GM20431 (cell line): ENCODE measurements at regions not wholly inside any gene's neighbourhood (a gene's known extent, or its start where the extent isn't known, plus 50 kb on each side); places are given as distances from the start of the nearest gene placed in this dataset.
"Not testable (repeated sequence)": the region's sequence is repeated elsewhere in the genome, so short reads cannot be mapped to it uniquely, and the experiment has no call there.

Experiments used
- in situ Hi-C: fragments of 300-500 bp; cut with MseI, MboI; formaldehyde crosslinking; loops from one replicate; pipeline ENCODE4 v1.15.0; 2020; ENCODE audit warnings: low sequenced_read_pairs; ENCODE audit not compliant: unreplicated experiment

DNA sequence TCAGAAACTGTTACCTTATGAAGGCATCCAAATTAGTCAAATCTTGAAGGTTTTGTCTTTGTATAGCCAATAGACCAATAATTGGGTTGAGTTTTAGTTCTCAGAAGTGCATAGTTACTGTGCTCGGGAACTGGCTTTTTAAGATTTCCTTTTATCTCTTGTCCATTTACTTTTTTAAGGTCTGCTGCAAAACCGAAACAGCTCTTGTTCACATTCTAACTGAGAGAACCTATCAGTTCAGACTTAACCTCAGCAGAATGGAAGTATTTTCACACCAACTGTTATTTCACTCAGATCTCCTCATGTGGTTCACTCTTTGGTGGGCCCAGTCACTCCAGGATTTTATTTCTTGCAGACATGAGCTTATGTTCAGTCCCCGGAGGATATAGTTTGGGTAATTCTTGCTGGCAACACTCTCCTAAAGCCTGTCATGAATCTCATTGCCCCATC, 55.5 kb downstream of the TPBG start:
- in situ Hi-C loops: no loop called here

DNA sequence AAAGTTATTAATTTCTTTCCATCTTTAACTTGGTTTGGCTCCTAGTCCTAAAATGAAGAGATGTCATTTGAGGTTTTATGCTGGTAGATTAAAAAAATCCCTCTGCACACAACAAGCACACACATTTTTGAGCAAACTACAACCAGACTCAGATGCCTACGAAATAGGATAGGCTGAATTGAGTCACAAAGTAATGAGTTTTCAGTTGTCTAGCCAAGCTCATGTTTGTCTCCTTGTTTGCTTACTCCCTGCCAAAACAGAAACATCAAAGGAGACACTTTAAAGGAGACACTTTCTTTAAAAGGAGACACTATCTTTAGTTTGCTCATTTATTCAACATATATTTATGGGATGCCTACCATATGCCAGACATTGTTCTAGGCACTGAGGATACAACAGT, 56.2 kb downstream of the TPBG start:
- in situ Hi-C loops: no loop called here

DNA sequence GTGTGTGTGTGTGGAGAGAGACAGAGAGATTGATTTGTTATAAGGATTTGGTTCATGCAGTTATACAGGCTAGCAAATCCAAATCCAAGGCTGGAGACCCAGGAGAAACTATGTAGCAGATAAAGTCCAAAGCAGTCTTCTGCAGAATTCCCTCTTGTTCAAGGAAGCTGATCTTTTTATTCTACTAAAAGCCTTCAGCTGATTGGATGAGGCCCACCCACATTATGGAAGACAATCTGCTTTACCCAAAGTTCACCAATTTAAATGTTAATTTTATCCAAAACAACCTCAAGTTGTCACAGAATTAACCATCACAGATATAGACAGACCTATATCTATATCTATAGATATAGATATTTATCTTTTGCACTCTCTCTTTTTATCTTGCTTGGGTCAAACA, 67.0 kb downstream of the TPBG start:
- in situ Hi-C loops: no loop called here

DNA sequence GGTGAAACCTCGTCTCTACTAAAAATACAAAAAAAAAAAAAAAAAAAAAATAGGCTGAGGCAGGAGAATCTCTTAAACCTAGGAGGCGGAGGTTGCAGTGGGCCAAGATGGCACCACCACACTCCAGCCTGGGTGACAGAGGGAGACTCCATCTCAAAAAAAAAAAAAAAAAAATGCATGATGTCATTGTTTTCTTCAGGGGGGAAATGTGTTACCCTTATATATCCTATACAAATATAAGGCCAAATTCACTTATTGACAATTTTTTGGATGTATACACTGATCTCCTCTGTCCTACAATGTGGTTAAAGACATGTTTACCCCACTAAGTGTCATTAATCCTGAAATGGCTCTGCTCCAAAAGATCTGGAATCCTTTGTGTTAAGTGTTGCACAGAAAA, 73.1 kb downstream of the TPBG start:
- in situ Hi-C loops: no loop called here

DNA sequence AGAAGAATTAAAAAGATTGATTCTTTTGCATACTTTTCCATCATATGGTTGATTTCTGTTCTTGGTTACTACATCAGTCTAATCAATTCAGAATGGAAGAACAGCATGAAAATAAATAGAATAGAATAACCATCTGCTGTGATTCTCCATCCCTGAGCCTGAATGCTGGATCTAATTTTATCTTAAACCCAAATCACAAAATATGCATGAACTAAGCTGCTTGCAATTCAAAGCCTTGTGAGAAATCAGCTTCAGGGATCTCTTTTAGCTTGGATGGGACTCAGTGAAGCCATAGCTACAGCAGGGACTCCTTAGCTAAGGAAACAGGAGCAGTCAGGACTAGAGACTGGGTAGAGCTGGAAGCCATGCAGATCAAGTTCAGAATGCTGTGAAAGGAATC, 74.1 kb downstream of the TPBG start:
- in situ Hi-C loops: no loop called here

DNA sequence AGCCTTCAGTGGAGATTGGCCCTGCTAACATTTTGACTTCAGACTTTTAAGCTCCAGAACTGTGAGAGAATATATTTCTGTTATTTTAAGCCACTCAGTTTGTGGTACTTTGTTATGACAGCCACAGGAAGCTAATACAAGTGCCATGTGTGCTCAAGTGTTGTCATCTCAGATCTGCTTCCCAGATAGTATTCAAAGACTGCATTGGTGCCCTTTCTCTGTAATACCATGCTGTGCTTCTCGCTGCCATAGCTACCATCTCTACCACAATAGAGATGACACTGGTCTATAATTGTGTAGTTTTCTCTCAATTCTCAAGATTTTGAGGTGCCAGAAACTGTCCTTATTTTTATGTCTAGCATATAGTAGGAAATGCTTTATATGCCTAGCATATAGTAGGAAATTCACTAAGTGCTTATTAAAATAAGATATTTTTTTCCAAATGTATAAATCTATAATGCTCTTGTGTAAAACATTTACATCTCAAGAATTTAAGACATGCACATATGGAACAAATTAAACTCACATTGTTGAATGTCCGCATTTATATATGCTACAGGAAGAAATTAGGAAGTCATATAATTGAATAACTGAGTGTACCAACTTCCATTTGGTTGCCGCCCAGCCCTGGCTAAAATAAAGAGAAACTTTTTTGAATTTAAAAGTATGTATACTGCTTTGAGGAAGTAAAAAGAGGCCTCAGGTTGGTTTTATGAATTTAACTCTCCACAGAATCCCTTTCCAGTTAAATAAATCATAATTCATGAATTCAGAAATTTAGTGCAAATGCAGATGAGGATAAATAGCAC, 77.6 kb downstream of the TPBG start:
- in situ Hi-C loops: no loop called here

DNA sequence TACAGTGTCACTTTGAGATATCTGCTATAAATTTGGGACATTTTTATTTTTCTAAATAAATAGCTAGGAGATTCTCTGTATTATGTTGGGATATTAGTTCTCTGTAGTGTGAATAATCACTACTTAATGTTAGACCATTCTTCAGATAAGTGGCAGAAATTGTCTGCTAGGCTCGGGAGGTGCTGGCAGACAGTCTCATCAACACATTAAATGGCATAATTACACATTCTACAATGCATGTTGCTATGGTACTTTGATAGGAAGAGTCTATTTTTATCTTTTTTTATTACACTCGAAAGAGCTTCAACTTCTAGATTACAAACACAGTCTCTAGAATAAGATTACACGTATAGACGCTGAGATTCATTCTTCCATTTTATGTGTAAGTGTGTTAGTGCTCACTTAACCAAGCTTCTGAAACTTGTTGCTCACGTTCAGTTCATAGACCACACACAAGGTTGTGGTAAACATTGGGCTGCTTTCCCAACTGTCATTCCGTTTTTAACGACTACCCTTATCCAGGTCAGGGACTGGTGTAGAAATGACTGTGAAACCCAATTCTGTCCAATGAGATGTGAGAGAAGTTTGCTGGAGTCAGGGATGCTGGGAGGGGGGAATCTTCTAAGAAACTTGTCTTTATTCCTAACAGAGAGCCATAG, 78.6 kb downstream of the TPBG start:
- in situ Hi-C loops: no loop called here

DNA sequence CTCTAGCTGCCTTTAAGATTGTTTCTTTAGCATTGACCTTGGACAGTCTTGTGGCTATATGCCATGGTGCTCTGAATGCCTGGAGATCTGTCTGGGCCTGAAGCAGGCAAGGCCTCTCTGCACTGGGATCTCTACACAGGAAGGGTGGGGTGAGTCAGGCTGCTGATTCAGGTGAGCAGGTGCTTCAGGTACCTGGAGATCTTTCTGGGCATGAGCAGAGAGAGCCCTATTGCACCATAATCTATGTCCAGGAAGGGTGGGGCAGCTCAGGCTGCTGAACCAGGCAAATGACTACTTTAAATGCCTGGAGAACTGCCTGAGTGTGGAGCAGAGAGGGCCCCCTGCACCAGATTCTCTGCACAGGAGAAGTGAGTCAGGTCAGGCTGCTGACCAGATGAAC, 94.5 kb downstream of the TPBG start:
- in situ Hi-C loops: no loop called here

DNA sequence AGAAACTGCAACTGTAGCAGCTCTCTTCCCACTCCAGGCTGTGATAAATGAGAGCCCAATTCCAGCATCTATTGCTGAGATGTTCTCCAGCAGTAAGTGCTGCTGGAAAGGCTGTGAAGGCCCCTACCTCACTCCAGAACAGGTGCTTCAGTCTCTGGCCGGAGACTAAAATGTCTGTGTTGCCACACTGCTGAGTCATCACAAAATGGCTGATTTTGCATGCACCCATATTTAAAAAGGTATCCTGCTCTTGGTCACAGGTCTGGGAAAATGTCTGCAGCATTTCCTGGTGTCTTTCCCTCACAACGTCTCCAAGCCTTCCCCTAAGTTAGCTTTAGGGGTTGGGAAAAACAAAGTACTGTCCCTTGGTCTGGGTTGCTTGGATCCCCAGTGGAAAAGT, 95.1 kb downstream of the TPBG start:
- in situ Hi-C loops: no loop called here

DNA sequence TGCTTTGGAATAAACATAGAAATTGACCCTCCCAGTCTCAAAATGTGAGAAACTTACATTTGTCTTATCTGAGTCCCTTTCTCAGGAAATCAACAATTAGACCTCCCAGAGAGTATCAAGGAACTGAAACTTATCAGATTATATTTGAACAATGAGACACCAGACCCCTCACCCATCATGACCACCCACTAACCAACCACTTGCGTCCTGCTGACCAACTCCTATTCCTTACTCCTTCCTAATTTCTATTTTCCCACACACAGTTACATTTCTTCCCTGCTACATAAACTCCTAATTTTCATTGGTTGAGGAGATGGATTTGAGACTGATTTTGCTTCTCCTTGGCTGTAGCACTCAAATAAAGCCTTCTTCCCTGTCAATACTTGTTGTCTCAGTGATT, 97.9 kb downstream of the TPBG start:
- in situ Hi-C loops: no loop called here

DNA sequence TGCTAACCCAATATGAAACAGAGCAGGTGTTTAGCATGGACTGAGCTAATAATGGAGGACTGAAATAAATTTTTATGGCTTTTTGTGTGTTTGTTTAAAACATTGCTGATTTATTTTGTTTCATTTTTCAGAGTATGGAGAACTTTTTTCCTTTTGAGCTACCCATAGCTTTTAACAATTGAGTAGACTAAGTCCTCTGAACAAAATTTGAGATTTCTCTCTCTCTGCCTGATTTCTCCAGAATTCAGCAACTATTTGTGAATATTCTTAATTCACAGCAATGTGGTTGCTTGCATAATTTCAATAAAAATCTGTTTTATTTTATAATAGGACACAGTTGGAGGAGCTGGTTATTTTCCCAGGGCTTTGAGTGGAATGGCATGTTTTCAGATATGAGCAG, 103.7 kb downstream of the TPBG start:
- in situ Hi-C loops: no loop called here

DNA sequence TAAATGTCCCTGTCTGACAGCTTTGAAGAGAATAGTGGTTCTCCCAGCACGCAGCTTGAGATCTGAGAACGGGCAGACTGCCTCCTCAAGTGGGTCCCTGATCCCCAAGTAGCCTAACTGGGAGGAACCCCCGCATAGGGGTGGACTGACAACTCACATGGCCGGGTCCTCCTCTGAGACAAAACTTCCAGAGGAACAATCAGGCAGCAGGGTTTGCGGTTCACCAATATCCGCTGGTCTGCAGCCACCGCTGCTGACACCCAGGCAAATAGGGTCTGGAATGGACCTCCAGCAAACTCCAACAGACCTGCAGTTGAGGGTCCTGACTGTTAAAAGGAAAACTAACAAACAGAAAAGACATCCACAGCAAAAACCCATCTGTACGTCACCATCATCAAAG, 106.5 kb downstream of the TPBG start:
- in situ Hi-C loops: not testable (repeated sequence)

DNA sequence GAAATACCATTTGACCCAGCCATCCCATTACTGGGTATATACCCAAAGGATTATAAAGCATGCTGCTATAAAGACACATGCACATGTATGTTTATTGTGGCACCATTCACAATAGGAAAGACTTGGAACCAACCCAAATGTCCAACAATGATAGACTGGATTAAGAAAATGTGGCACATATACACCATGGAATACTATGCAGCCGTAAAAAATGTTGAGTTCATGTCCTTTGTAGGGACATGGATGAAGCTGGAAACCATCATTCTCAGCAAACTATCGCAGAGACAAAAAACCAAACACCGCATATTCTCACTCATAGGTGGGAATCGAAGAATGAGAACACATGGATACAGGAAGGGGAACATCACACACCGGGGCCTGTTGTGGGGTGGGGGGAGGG, 111.5 kb downstream of the TPBG start:
- in situ Hi-C loops: not testable (repeated sequence)

DNA sequence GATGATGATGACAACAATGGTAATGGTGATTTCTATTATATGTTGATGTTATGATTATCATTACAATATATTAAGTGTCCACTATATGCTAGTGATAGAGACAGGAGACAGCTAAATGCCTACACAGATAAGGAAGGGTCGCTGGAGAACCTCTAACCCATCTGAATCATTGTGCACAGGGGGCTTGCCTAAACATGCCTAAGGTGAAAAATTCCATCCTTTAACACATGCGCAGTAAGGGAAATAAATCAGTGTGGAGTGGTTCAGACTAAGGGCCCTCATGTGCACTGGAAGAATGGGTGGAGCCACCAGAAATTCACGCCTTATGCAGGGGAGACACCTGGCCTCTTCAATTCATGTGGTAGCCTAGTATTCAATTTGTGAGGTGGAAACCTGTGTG, 120.4 kb downstream of the TPBG start:
- in situ Hi-C loops: no loop called here

DNA sequence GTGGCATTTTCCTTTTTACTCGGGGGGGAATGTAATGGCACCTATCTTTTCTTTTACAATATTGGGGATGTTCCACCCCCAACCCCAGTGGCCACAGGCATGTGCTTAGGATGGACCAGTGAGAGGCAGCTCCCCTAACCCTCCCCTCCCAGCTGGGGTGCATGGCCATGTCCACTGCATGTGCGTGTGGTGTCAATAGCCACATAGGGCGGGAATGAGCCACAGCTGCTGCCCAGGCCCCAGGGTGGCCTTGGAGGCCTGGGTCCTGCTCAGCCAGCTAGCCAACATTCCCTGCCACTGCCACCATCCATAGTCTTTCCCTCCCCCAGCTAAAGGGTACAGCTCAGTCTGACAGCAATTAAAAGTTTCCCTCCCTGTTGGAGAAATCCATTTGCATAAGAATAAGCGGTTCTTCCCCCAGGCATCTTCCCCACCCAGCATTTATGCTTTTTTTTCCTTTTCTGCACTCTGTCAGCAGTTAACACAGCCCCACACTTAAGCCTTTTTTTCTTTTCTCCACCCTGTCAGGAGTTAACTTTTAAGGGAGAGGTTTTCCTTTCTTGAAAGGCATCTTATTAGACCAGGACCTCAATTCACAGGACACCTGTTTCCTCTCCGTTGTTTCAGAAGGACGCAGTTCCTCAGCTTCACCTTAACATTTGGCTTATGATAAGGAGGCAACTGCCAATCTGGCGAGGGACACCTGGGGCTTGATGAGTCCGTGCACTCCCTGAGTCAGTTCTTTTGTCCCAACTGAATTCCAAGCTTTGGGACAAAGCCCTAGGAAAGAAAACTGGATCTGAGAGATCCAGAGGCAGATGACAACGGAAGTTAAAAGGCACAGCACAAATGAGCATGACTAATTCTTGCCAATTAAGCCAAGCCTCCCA, 121.4 kb downstream of the TPBG start:
- in situ Hi-C loops: no loop called here

DNA sequence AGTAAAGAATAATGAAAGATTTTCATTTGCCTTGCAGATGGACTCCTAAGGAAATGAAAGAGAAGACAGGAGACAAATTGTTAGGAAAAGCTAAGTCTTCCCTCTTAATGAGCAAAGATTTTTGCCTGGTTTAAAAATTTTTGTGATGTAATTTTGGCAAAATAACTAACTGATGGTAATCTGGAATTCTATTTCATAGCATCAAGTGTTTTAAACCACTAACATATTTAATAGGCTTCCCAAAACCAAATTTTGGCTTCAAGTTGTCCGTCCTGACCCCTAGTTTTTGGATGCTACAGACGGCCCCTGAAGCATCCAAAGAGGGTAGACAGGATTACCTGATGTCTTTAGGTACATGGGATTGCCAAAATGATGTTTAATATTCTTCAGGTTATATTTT, 124.3 kb downstream of the TPBG start:
- in situ Hi-C loops: no loop called here

DNA sequence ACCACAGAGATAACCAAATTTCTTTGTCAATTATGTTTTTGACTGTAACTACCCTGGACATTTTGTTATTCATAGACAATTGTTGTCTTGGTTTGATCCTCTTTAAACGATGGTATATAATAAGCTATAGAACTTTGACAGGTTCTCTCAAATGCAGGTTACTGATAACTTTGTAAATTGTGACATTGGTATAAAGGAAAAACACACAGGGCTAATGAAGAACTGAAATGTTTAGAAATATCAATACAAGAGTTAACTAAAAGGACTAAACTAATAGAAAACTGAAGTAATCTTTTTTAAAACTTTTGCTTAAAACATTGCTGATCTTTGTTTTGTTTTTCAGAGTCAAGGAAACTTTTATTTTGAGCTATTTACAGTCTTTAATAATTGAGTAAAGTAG, 124.8 kb downstream of the TPBG start:
- in situ Hi-C loops: no loop called here

DNA sequence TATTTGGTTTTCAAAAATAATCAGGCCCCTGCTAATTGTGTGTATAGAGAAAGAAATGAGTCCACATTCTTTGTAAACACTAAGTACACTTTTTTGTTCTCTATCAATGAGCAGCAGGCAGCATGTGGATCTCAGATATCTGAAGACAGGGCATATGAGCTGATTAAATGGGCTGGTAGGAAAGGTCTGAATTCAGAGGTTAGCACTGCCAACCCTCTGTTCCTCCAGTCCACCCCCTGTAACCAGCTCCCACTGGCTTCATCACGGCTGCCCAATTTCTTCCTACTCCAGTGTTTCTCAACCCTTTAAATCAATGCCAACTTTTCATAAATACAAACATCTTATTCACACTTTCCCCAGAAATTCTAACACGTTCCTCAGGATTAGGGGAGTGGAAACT, 128.5 kb downstream of the TPBG start:
- in situ Hi-C loops: no loop called here

DNA sequence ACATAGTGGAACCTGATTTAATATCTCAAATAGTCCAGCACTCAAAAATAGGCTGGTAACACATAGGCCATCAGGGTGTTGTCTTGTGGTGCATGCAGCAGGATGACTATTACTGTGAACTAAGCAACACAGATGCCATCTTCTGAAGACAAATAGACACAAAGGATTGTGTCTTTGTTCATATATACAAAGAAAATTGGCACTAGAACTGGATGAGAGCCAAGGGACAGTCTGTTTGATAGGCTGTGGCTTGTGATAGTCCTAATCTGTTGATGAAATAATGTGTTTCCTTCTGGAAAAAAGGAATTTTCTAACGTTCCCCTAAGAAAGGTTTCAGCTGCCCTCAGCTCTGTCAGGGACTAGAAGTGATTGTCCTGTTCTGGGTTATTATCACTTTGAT, 129.8 kb downstream of the TPBG start:
- in situ Hi-C loops: no loop called here

DNA sequence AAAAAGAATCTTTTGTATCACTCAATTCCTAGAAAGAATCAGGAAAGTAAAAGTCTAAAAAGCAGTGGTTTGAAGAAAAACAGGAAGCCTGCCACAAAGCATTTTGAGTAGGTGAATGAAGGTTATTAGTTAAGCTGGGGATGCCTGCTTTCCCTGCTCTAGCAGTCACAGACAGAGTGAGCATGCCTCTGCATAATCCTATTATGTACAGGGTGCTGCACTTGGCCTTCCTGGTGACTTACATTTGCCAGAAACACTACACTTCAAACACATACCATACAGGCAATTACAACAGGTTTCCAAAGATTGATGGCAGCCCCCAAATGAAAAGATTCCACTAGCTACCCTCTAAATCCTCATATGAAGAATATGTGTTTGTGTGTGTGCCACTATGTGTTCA, 130.8 kb downstream of the TPBG start:
- in situ Hi-C loops: no loop called here

DNA sequence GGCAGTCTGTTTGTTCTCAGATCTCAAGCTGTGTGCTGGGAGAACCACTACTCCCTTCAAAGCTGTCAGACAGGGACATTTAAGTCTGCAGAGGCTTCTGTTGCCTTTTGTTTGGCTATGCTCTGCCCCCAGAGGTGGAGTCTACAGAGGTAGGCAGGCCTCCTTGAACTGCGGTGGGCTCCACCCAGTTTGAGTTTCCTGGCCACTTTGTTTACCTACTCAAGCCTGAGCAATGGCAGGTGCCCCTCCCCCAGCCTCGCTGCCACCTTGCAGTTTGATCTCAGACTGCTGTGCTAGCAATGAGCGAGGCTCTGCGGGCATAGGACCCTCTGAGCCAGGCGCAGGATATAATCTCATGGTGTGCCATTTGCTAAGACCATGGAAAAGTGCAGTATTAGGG, 138.3 kb downstream of the TPBG start:
- in situ Hi-C loops: not testable (repeated sequence)
